CD4-positive, alpha-beta memory T cell (primary cell): ENCODE measurements at regions not wholly inside any gene's neighbourhood (a gene's known extent, or its start where the extent isn't known, plus 50 kb on each side); places are given as distances from the start of the nearest gene placed in this dataset.
"Not testable (repeated sequence)": the region's sequence is repeated elsewhere in the genome, so short reads cannot be mapped to it uniquely, and the experiment has no call there.

Experiments
- CTCF ChIA-PET: fragments of 350-600 bp; sonication (Branson Sonifier 250); formaldehyde crosslinking; loops from one replicate; lab custom pipeline; 2021; ENCODE audit warnings: inconsistent platforms; ENCODE audit not compliant: partially characterized antibody; lab: Charles Lee
- POLR2A ChIA-PET: fragments of 350-600 bp; sonication (Branson Sonifier 250); formaldehyde crosslinking; loops from one replicate; lab custom pipeline; 2021; ENCODE audit not compliant: partially characterized antibody; lab: Charles Lee
- DNase-seq, 5 donors: peaks; one replicate each; pipeline versions ENCODE4 v3.0.0 to v3.0.0-alpha.2; 2020 to 2022; ENCODE audit warnings: mixed read lengths in 1 of 5
- H3K27ac ChIP-seq: one replicate; pipeline ENCODE4 v1.7.0; 2013; ENCODE audit warnings: low read depth, low read length
- H3K27me3 ChIP-seq: 2 replicates; pipeline ENCODE4 v1.7.0; 2013; ENCODE audit warnings: mild to moderate bottlenecking, low read length, moderate library complexity; ENCODE audit not compliant: insufficient read depth
- H3K36me3 ChIP-seq: 2 replicates; pipeline ENCODE4 v1.7.0; 2013; ENCODE audit warnings: mild to moderate bottlenecking, low read length, moderate library complexity; ENCODE audit not compliant: insufficient read depth
- H3K4me1 ChIP-seq: 2 replicates; pipeline ENCODE4 v1.7.0; 2013; ENCODE audit warnings: mild to moderate bottlenecking, low read length, moderate library complexity; ENCODE audit not compliant: insufficient read depth
- H3K4me3 ChIP-seq, 2 donors: one replicate each; pipeline ENCODE4 v1.7.0; 2013; ENCODE audit warnings: low read length in 2 of 2, mild to moderate bottlenecking in 1 of 2
- H3K9me3 ChIP-seq, 2 donors: one replicate each; pipeline ENCODE4 v1.7.0; 2013; ENCODE audit warnings: low read length in 2 of 2, control low read depth in 1 of 2; ENCODE audit not compliant: control insufficient read depth in 1 of 2
- H3K27ac Mint-ChIP-seq, 7 donors: one replicate each; pipeline ENCODE4 v1.8.0; 2020 to 2021; ENCODE audit warnings: mixed read lengths in 7 of 7, mild to moderate bottlenecking in 6 of 7, inconsistent platforms in 3 of 7, moderate library complexity in 3 of 7
- H3K27me3 Mint-ChIP-seq, 2 donors: one replicate each; pipeline ENCODE4 v1.8.0; 2020 to 2021; ENCODE audit warnings: mixed read lengths in 2 of 2
- H3K36me3 Mint-ChIP-seq, 2 donors: one replicate each; pipeline ENCODE4 v1.8.0; 2020 to 2021; ENCODE audit warnings: mixed read lengths in 2 of 2, inconsistent platforms in 1 of 2, mild to moderate bottlenecking in 1 of 2
- H3K4me1 Mint-ChIP-seq, 4 donors: one replicate each; pipeline ENCODE4 v1.8.0; 2020 to 2021; ENCODE audit warnings: mixed read lengths in 4 of 4, mild to moderate bottlenecking in 1 of 4
- H3K4me3 Mint-ChIP-seq, 8 donors: one replicate each; pipeline ENCODE4 v1.8.0; 2020 to 2021; ENCODE audit warnings: mixed read lengths in 8 of 8, mild to moderate bottlenecking in 7 of 8, moderate library complexity in 6 of 8, inconsistent platforms in 3 of 8
- H3K9me3 Mint-ChIP-seq, 8 donors: one replicate each; pipeline ENCODE4 v1.8.0; 2020 to 2021; ENCODE audit warnings: mixed read lengths in 8 of 8, mild to moderate bottlenecking in 5 of 8, inconsistent platforms in 3 of 8, moderate library complexity in 1 of 8
- intact Hi-C: fragments of 100-400 bp; cut with micrococcal nuclease; formaldehyde crosslinking; loops from one replicate; pipeline ENCODE4 v1.15.1; 2023

DNA sequence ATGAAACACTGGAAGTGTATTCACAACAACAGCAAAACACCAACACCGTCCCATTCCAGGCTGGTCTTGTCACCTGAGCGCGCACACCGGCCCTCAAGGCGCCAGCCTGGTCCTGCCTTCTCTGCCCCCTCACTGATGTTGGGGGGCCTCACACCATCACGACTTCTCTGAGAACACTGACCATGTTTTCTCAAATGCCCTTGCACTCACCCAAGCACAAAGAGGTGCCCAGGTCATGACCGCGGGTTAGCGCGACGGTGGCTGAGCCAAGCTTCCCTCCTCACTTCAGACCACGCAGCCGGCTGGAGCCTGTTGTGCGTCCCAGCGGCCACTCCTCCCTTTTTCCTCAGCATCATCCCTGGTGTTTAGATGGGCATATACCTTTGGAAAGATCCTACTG is 101.3 kb upstream of the SALL3 start:
- H3K36me3 ChIP-seq = no peaks in the 10 kb centered on the region
- H3K36me3 Mint-ChIP-seq = no peaks in the 10 kb centered on the region
- H3K4me3 ChIP-seq = no peak overlapping the region
- no peak overlapping the region for H3K4me3 Mint-ChIP-seq
- H3K27ac Mint-ChIP-seq = no peak overlapping the region
- DNase-seq = no peak
- peaks cover 5 to 15% of the 10 kb centered on the region in 2 donors for H3K27me3 Mint-ChIP-seq
- no peaks in the 10 kb centered on the region for H3K27me3 ChIP-seq
- intact Hi-C loops = no loop called here
- H3K9me3 Mint-ChIP-seq = peaks cover 0 to 8% (median 5%) of the 10 kb centered on the region in 8 donors
- H3K9me3 ChIP-seq = no peaks in the 10 kb centered on the region
- POLR2A ChIA-PET = no interaction called here
- CTCF ChIA-PET = no interaction called here
- no peaks in the 10 kb centered on the region for H3K4me1 ChIP-seq
- no peak overlapping the region for H3K27ac ChIP-seq
- H3K4me1 Mint-ChIP-seq = peaks cover 0 to 1% (median 0%) of the 10 kb centered on the region in 4 donors

DNA sequence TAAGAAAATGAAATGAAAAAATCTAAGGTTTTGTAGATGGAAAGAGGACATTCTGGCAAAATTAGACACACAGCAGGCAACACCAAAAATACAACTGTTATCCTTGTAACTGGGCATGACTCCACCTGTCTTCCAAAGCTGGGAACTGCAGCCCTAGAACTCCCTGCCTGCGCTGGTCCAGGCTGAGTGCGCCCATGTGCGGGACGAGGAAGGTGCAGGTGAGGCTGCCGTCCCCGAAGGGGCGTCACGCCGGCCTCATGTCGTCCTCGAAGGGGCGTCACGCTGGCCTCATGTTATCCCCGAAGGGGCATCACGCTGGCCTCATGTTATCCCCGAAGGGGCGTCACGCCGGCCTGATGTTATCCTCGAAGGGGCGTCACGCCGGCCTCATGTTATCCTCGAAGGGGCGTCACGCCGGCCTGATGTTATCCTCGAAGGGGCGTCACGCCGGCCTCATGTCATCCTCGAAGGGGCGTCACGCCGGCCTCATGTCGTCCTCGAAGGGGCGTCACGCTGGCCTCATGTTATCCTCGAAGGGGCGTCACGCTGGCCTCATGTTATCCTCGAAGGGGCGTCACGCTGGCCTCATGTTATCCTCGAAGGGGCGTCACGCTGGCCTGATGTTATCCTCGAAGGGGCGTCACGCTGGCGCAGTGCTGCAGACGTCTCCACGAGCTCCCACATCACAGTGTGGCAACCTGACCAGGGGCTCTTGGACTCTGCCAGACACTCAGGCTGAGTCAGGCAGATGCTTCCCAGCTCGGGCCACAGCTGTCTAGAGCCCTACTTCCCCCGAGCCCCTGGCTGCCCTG is 100.3 kb upstream of the SALL3 start:
- H3K4me3 Mint-ChIP-seq, intact Hi-C loops: not testable (repeated sequence)

DNA sequence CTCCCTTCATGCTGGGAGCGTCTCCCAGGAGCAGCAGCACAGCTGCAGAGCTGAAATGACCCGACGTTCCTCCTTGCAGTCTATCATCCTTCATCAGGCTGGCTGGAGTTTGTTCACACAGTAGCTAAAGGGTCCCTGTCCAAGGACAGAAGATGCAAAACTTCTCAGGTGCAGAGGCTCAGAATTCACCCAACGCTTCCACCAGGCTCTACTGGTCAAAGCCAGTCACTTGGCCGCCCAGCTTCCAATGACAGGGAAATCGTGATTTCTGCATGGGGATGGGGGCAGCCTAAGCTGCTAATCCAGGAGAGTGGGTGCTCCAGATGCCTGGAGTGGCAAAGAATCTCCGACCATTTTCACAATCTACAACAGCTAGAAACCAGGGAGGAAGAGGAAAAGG is 97.0 kb upstream of the SALL3 start:
- no peak overlapping the region for H3K4me3 Mint-ChIP-seq
- H3K27ac ChIP-seq = no peak overlapping the region
- H3K27me3 Mint-ChIP-seq = peaks cover 7 to 9% of the 10 kb centered on the region in 2 donors
- no peak overlapping the region for H3K4me3 ChIP-seq
- no peak for DNase-seq
- peaks cover 5 to 43% (median 28%) of the 10 kb centered on the region in 8 donors for H3K9me3 Mint-ChIP-seq
- intact Hi-C loops = no loop called here
- H3K4me1 Mint-ChIP-seq = no peaks in the 10 kb centered on the region
- H3K36me3 Mint-ChIP-seq = peaks cover 0 to 3% of the 10 kb centered on the region in 2 donors
- H3K27ac Mint-ChIP-seq = no peak overlapping the region
- CTCF ChIA-PET = no interaction called here
- peaks cover 0 to 7% of the 10 kb centered on the region in 2 donors for H3K9me3 ChIP-seq
- H3K36me3 ChIP-seq = no peaks in the 10 kb centered on the region
- no peaks in the 10 kb centered on the region for H3K27me3 ChIP-seq
- no peaks in the 10 kb centered on the region for H3K4me1 ChIP-seq
- POLR2A ChIA-PET = no interaction called here

More for the DNA sequence above, 100.3 kb upstream of the SALL3 start:
- H3K27ac ChIP-seq, DNase-seq, H3K9me3 ChIP-seq, H3K4me1 ChIP-seq, CTCF ChIA-PET, H3K4me1 Mint-ChIP-seq, H3K27ac Mint-ChIP-seq, H3K27me3 ChIP-seq, H3K36me3 ChIP-seq, H3K36me3 Mint-ChIP-seq, POLR2A ChIA-PET, H3K4me3 ChIP-seq: not testable (repeated sequence)
- Mint-ChIP-seq H3K27me3 (peaks cover 5 to 15% of the 10 kb centered on the region in 2 donors), H3K9me3 (peaks cover 0 to 12% (median 6%) of the 10 kb centered on the region in 8 donors)

DNA sequence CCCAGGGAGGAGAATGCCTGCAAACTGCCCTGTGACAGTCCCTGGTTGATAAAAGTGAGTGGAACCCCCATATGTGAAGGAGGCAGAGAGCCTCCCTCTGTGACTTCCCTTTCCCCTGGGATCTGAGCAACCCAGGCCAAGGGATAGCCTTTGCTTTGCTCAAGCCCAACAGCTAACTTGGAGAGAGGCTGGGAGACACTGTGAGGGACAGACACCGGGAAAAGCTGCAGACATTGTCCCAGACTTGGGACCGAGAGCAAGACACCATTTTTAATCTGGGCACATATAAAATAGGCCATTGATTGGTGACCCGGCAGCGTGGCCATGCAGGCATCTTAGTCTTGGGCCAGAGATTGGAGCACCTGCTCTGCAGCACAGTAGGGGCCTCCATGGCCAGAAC is 96.1 kb upstream of the SALL3 start:
- ChIA-PET CTCF (no interaction called here), POLR2A (no interaction called here)
- Mint-ChIP-seq H3K4me3 (no peak overlapping the region), H3K27ac (no peak overlapping the region), H3K4me1 (no peaks in the 10 kb centered on the region), H3K36me3 (peaks cover 0 to 3% of the 10 kb centered on the region in 2 donors), H3K9me3 (peaks cover 5 to 51% (median 35%) of the 10 kb centered on the region in 8 donors), H3K27me3 (peaks cover 6 to 9% of the 10 kb centered on the region in 2 donors)
- Histone ChIP-seq H3K9me3 (peaks cover 0 to 7% of the 10 kb centered on the region in 2 donors), H3K36me3 (no peaks in the 10 kb centered on the region), H3K4me1 (no peaks in the 10 kb centered on the region), H3K27me3 (no peaks in the 10 kb centered on the region), H3K4me3 (no peak overlapping the region), H3K27ac (no peak overlapping the region)
- DNase-seq = no peak
- intact Hi-C loops = no loop called here

DNA sequence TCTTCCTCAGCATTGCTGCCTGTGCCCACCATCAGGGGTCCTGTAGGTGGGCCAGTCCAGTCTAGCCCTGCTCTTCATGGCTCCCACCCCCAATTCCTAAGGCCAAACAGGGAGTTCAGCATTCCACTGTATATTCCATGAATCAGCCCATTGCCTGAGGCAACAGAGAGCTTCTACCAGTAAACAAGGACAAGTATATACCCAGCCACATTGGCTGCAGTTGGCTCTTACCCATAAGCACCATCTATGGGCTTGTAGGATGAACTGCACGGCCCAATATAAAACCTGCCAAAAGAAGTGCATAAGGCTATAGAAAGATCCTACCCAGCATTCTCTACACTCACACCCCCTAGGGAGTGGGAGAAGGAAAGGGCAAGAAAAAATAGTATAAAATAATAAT is 95.1 kb upstream of the SALL3 start:
- ChIA-PET CTCF (no interaction called here), POLR2A (no interaction called here)

DNA sequence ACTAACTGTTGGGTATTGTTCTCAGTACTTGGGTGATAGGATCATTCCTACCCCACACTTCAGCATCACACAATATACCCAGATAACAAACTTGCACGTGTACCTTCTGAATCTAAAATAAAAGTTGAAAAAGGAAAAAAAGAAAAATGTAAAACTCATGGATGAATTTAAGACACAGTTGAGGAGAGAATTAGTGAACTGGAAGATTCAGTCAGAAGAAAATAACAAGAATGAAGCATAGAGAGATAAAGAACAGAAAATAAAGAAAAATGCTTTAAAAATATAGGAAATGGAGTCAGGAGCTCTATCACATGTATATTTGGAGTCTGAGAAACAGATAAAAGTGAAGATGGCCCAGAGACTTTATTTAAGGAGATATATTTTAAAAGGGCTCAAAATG is 90.4 kb upstream of the SALL3 start:
- H3K27ac Mint-ChIP-seq = no peak overlapping the region

More for the DNA sequence above, 95.1 kb upstream of the SALL3 start:
- Mint-ChIP-seq H3K4me1 (no peaks in the 10 kb centered on the region), H3K36me3 (peaks cover 0 to 6% of the 10 kb centered on the region in 2 donors), H3K4me3 (no peak overlapping the region), H3K27ac (no peak overlapping the region), H3K27me3 (peaks cover 6 to 9% of the 10 kb centered on the region in 2 donors), H3K9me3 (peaks cover 5 to 61% (median 45%) of the 10 kb centered on the region in 8 donors)
- no peaks in the 10 kb centered on the region for H3K36me3 ChIP-seq
- H3K27me3 ChIP-seq = no peaks in the 10 kb centered on the region
- DNase-seq = no peak
- H3K9me3 ChIP-seq = peaks cover 0 to 11% of the 10 kb centered on the region in 2 donors
- H3K4me1 ChIP-seq = no peaks in the 10 kb centered on the region
- intact Hi-C loops = no loop called here
- no peak overlapping the region for H3K27ac ChIP-seq
- no peak overlapping the region for H3K4me3 ChIP-seq

DNA sequence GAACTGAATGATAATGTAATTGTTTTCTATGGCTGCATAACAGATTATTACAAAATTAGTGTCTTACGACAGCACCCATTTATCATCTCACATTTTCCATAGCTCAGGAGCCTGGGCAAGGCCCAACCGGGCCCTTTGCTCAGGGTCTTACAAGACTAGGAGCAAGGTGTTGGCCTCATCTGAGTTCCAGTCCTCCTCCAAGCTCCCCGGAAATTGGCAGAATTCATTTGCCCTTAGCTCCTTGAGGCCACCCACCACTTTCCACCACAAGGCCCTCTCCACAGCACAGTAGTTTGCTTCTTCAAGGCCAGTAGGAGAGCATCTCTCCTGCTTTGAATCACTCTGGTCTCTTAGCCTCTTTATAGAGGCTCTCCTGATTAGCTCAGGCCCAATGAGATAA is 89.2 kb upstream of the SALL3 start:
- Mint-ChIP-seq H3K27ac (no peak overlapping the region), H3K4me1 (no peaks in the 10 kb centered on the region), H3K36me3 (peaks cover 0 to 9% of the 10 kb centered on the region in 2 donors), H3K4me3 (no peak overlapping the region), H3K9me3 (peaks cover 11 to 54% (median 43%) of the 10 kb centered on the region in 8 donors), H3K27me3 (peaks cover 1 to 4% of the 10 kb centered on the region in 2 donors)
- CTCF ChIA-PET = no interaction called here
- POLR2A ChIA-PET = no interaction called here
- H3K9me3 ChIP-seq = peaks cover 0 to 4% of the 10 kb centered on the region in 2 donors
- no peaks in the 10 kb centered on the region for H3K4me1 ChIP-seq
- intact Hi-C loops = no loop called here
- no peak for DNase-seq
- H3K4me3 ChIP-seq = no peak overlapping the region
- H3K36me3 ChIP-seq = no peaks in the 10 kb centered on the region
- no peaks in the 10 kb centered on the region for H3K27me3 ChIP-seq
- no peak overlapping the region for H3K27ac ChIP-seq

More for the DNA sequence above, 90.4 kb upstream of the SALL3 start:
- no peaks in the 10 kb centered on the region for H3K27me3 ChIP-seq
- no peak for DNase-seq
- ChIA-PET CTCF (no interaction called here), POLR2A (no interaction called here)
- H3K4me3 ChIP-seq = no peak overlapping the region
- no peak overlapping the region for H3K4me3 Mint-ChIP-seq
- intact Hi-C loops = no loop called here
- H3K4me1 Mint-ChIP-seq = no peaks in the 10 kb centered on the region
- H3K27ac ChIP-seq = no peak overlapping the region
- H3K9me3 ChIP-seq = peaks cover 0 to 7% of the 10 kb centered on the region in 2 donors
- H3K27me3 Mint-ChIP-seq = peaks cover 1 to 4% of the 10 kb centered on the region in 2 donors
- H3K9me3 Mint-ChIP-seq = peaks cover 11 to 65% (median 50%) of the 10 kb centered on the region in 8 donors
- peaks cover 0 to 9% of the 10 kb centered on the region in 2 donors for H3K36me3 Mint-ChIP-seq
- H3K36me3 ChIP-seq = no peaks in the 10 kb centered on the region
- no peaks in the 10 kb centered on the region for H3K4me1 ChIP-seq
